ENCODE measurements at regions not wholly inside any gene's neighbourhood (a gene's known extent, or its start where the extent isn't known, plus 50 kb on each side); places are given as distances from the start of the nearest gene placed in this dataset.

DNA sequence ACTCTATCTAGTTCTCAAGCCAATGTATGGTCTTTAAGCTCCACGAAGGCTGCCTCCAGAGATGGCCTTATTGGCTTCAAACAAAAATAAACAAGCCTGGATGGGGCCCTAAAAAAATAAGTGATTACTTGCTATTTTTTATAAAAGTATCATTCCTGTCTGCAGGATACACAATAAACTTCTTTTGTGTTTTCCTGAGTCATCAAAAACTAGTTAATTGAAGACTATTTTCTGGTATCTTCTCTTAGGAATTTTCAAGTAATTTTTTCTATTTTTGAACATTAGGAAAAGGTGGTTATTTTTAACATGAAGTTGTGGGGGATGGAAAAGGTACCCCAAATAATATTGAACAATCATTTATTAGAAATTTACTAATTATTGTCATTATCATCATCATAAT lies 213.1 kb upstream of the DYNLRB2 start:
- DNase-seq (ENCODE audit: extremely low read depth, low read depth), result no peak
- TF ChIP-seq, protein P1, sequence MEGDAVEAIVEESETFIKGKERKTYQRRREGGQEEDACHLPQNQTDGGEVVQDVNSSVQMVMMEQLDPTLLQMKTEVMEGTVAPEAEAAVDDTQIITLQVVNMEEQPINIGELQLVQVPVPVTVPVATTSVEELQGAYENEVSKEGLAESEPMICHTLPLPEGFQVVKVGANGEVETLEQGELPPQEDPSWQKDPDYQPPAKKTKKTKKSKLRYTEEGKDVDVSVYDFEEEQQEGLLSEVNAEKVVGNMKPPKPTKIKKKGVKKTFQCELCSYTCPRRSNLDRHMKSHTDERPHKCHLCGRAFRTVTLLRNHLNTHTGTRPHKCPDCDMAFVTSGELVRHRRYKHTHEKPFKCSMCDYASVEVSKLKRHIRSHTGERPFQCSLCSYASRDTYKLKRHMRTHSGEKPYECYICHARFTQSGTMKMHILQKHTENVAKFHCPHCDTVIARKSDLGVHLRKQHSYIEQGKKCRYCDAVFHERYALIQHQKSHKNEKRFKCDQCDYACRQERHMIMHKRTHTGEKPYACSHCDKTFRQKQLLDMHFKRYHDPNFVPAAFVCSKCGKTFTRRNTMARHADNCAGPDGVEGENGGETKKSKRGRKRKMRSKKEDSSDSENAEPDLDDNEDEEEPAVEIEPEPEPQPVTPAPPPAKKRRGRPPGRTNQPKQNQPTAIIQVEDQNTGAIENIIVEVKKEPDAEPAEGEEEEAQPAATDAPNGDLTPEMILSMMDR (IDR thresholded peaks at IDR 0.05; ENCODE audit: low read depth, low read length), result no peak

GRCh38 chr16:80324371-80324770 lies 216.4 kb upstream of the DYNLRB2 start:
- TF ChIP-seq, protein P1 (IDR thresholded peaks at IDR 0.05; ENCODE audit: low read depth, low read length), result no peak
- DNase-seq (ENCODE audit: extremely low read depth, low read depth), result no peak

DNA sequence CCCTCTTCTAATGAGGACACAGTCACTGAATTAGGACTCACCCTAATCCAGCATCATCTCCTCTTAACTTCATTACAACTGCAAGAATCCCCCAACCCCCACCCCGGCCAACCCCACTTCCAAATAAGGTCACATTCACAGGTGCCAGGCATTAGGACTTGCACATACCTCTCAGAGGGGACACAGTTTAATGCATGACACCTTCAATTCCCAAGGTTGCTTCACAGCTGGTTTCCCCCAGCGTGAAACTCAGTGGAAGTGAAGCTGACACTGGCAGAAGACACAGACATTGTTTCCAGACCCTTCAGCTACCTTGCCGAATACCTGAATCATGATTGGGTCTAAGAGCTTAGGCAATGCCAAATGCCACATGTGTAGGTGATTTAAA lies 217.0 kb upstream of the DYNLRB2 start:
- TF ChIP-seq, protein P1 (IDR thresholded peaks at IDR 0.05; ENCODE audit: low read depth, low read length), result no peak
- DNase-seq (ENCODE audit: extremely low read depth, low read depth), result no peak

DNA sequence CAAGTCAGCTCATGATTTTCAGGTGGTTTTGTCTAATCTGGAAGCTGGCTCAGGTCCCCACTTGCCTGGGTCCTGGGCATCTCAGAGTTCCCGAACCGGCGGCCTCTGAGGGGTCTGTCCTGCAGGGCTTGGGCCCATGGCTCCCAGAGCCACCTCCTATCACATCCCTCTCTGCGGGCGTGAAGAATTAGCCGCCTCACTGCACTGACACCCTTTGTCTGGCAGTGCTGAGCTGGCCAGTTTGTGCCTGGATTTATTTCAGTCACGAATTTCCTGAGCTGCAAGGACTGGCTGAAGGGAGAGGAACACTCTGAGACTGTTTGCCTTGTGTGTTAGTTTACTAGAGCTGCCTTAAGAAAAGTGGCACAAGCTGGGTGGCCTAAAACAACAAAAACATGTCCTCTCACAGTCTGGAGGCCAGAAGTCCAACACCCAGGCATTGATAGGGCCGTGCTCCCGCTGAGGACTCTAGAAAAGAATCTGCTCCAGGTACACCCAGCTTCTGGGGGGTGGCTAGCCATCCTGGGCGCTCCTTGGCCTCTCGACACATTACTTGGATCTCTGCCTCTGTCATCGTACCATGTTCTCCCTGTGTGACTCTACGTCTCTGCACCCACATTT lies 217.5 kb upstream of the DYNLRB2 start:
- no peak for DNase-seq (ENCODE audit: extremely low read depth, low read depth)
- TF ChIP-seq, protein P1 (IDR thresholded peaks at IDR 0.05; ENCODE audit: low read depth, low read length), result no peak

- TF ChIP-seq, protein P1 (IDR thresholded peaks at IDR 0.05; ENCODE audit: low read depth, low read length), result no peak; the same call in 1 of the 2 replicates
- no peak for DNase-seq (ENCODE audit: extremely low read depth, low read depth)
These were observed 221.6 kb upstream of the DYNLRB2 start for GRCh38 chr16:80319181-80319580.

DNA sequence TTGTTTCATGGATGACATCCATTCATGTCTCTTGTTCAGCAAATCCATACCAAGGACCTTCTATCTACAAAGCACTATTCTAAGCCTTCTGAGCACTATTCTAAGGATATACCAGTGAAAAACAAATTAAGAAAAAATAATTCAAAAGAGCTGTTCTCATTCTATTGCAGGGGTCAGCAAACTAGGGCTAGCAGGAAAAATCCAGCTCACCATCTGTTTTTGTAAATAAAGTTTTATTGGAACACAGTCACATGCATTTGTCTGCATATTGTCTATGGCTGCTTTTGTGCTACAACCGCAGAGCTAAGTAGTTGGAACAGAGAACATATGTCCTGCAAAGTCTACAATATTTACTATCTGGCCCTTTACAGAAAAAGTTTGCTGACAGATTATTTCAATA lies 222.7 kb upstream of the DYNLRB2 start:
- no peak for DNase-seq (ENCODE audit: extremely low read depth, low read depth)
- TF ChIP-seq, protein P1 (IDR thresholded peaks at IDR 0.05; ENCODE audit: low read depth, low read length), result no peak

- TF ChIP-seq, protein P1 (IDR thresholded peaks at IDR 0.05; ENCODE audit: low read depth, low read length), result peak; percentile 5
- DNase-seq (ENCODE audit: extremely low read depth, low read depth), result no peak
These were observed 223.2 kb upstream of the DYNLRB2 start for GRCh38 chr16:80317599-80318037.
